Panc1 (cell line): ENCODE measurements at regions not wholly inside any gene's neighbourhood (a gene's known extent, or its start where the extent isn't known, plus 50 kb on each side); places are given as distances from the start of the nearest gene placed in this dataset.

Experiments
- CTCF ChIP-seq: fragments of 450-650 bp; IDR thresholded peaks from 2 replicates; pipeline ENCODE4 v1.5.1; 2017; ENCODE audit warnings: mild to moderate bottlenecking
- SIN3A ChIP-seq: IDR thresholded peaks from 2 replicates; pipeline ENCODE4 v1.6.1; 2012; ENCODE audit warnings: low read depth, mild to moderate bottlenecking, low read length, moderate library complexity, borderline replicate concordance; ENCODE audit not compliant: insufficient read depth

GRCh38 chr13:42681326-42682100 lies 99.9 kb upstream of the FAM216B start:
- no peak for TF ChIP-seq CTCF
- TF ChIP-seq SIN3A: no peak
